HUES48 (cell line): ENCODE measurements at regions not wholly inside any gene's neighbourhood (a gene's known extent, or its start where the extent isn't known, plus 50 kb on each side); places are given as distances from the start of the nearest gene placed in this dataset.

Experiments
- H3K27ac ChIP-seq: one replicate; pipeline ENCODE4 v1.7.0; 2013; ENCODE audit warnings: low read depth, low read length, inconsistent platforms
- H3K27me3 ChIP-seq: 2 replicates; pipeline ENCODE4 v1.6.1; 2013; ENCODE audit warnings: mild to moderate bottlenecking, low read length; ENCODE audit not compliant: control insufficient read depth, insufficient read depth
- H3K36me3 ChIP-seq: 2 replicates; pipeline ENCODE4 v1.6.1; 2013; ENCODE audit warnings: low read length; ENCODE audit not compliant: control insufficient read depth, insufficient read depth
- H3K4me1 ChIP-seq: 2 replicates; pipeline ENCODE4 v1.6.1; 2013; ENCODE audit warnings: mild to moderate bottlenecking, low read length; ENCODE audit not compliant: control insufficient read depth, insufficient read depth
- H3K4me3 ChIP-seq: 2 replicates; pipeline ENCODE4 v1.5.1; 2013; ENCODE audit warnings: mild to moderate bottlenecking, low read depth, low read length
- H3K9ac ChIP-seq: 2 replicates; pipeline ENCODE4 v1.6.1; 2013; ENCODE audit warnings: mild to moderate bottlenecking, low read depth, low read length, moderate library complexity
- H3K9me3 ChIP-seq: 2 replicates; pipeline ENCODE4 v1.6.1; 2013; ENCODE audit warnings: low read length; ENCODE audit not compliant: control insufficient read depth, insufficient read depth

- no peaks in the 10 kb centered on the region for H3K36me3 ChIP-seq
- H3K4me3 ChIP-seq, result no peak overlapping the region
- H3K9ac ChIP-seq, result no peak overlapping the region
- H3K4me1 ChIP-seq, result no peaks in the 10 kb centered on the region
- H3K27ac ChIP-seq, result no peak overlapping the region
- no peaks in the 10 kb centered on the region for H3K27me3 ChIP-seq
- H3K9me3 ChIP-seq, result no peaks in the 10 kb centered on the region
Measured at GRCh38 chr9:31078175-31078574, 1306.3 kb upstream of the ACO1 start.

- H3K36me3 ChIP-seq, result no peaks in the 10 kb centered on the region
- H3K4me1 ChIP-seq, result peaks cover 7% of the 10 kb centered on the region
- no peak overlapping the region for H3K4me3 ChIP-seq
- H3K27me3 ChIP-seq, result no peaks in the 10 kb centered on the region
- H3K9ac ChIP-seq, result no peak overlapping the region
- H3K9me3 ChIP-seq, result no peaks in the 10 kb centered on the region
- no peak overlapping the region for H3K27ac ChIP-seq
Measured at GRCh38 chr9:31084350-31084749, 1300.1 kb upstream of the ACO1 start.

GRCh38 chr9:31089549-31090221 is 1294.8 kb upstream of the ACO1 start:
- H3K4me1 ChIP-seq, result peaks cover 7% of the 10 kb centered on the region
- no peaks in the 10 kb centered on the region for H3K36me3 ChIP-seq
- H3K9me3 ChIP-seq, result no peaks in the 10 kb centered on the region
- no peak overlapping the region for H3K9ac ChIP-seq
- H3K4me3 ChIP-seq, result no peak overlapping the region
- H3K27me3 ChIP-seq, result no peaks in the 10 kb centered on the region
- H3K27ac ChIP-seq, result no peak overlapping the region

GRCh38 chr9:31100311-31100710 is 1284.1 kb upstream of the ACO1 start:
- no peak overlapping the region for H3K27ac ChIP-seq
- H3K4me1 ChIP-seq, result no peaks in the 10 kb centered on the region
- H3K36me3 ChIP-seq, result no peaks in the 10 kb centered on the region
- H3K4me3 ChIP-seq, result no peak overlapping the region
- H3K27me3 ChIP-seq, result no peaks in the 10 kb centered on the region
- no peaks in the 10 kb centered on the region for H3K9me3 ChIP-seq
- H3K9ac ChIP-seq, result no peak overlapping the region

GRCh38 chr9:31103836-31104235 is 1280.6 kb upstream of the ACO1 start:
- no peak overlapping the region for H3K9ac ChIP-seq
- no peaks in the 10 kb centered on the region for H3K9me3 ChIP-seq
- no peak overlapping the region for H3K27ac ChIP-seq
- H3K4me3 ChIP-seq, result no peak overlapping the region
- H3K36me3 ChIP-seq, result no peaks in the 10 kb centered on the region
- no peaks in the 10 kb centered on the region for H3K4me1 ChIP-seq
- H3K27me3 ChIP-seq, result no peaks in the 10 kb centered on the region

- Histone ChIP-seq H3K27me3 (no peaks in the 10 kb centered on the region), H3K9me3 (no peaks in the 10 kb centered on the region), H3K27ac (no peak overlapping the region), H3K4me3 (no peak overlapping the region), H3K4me1 (no peaks in the 10 kb centered on the region), H3K36me3 (no peaks in the 10 kb centered on the region), H3K9ac (no peak overlapping the region)
Measured at GRCh38 chr9:31104249-31104648, 1280.2 kb upstream of the ACO1 start.

- Histone ChIP-seq H3K27ac (no peak overlapping the region), H3K4me1 (no peaks in the 10 kb centered on the region), H3K9me3 (no peaks in the 10 kb centered on the region), H3K36me3 (no peaks in the 10 kb centered on the region), H3K9ac (no peak overlapping the region), H3K4me3 (no peak overlapping the region), H3K27me3 (no peaks in the 10 kb centered on the region)
Measured at GRCh38 chr9:31112491-31112890, 1272.0 kb upstream of the ACO1 start.

- Histone ChIP-seq H3K9me3 (no peaks in the 10 kb centered on the region), H3K4me1 (no peaks in the 10 kb centered on the region), H3K36me3 (no peaks in the 10 kb centered on the region), H3K4me3 (no peak overlapping the region), H3K27me3 (no peaks in the 10 kb centered on the region), H3K27ac (no peak overlapping the region), H3K9ac (no peak overlapping the region)
Measured at GRCh38 chr9:31114346-31114745, 1270.1 kb upstream of the ACO1 start.

GRCh38 chr9:31119890-31120454 is 1264.5 kb upstream of the ACO1 start:
- H3K9ac ChIP-seq, result no peak overlapping the region
- H3K27ac ChIP-seq, result no peak overlapping the region
- H3K4me3 ChIP-seq, result no peak overlapping the region
- peaks cover 12% of the 10 kb centered on the region; the same call in 1 of the 2 replicates for H3K9me3 ChIP-seq
- no peaks in the 10 kb centered on the region for H3K4me1 ChIP-seq
- no peaks in the 10 kb centered on the region for H3K27me3 ChIP-seq
- no peaks in the 10 kb centered on the region for H3K36me3 ChIP-seq

GRCh38 chr9:31124389-31124788 is 1260.1 kb upstream of the ACO1 start:
- no peak overlapping the region for H3K4me3 ChIP-seq
- no peak overlapping the region for H3K27ac ChIP-seq

GRCh38 chr9:31135567-31135966 is 1248.9 kb upstream of the ACO1 start:
- no peaks in the 10 kb centered on the region for H3K27me3 ChIP-seq
- no peak overlapping the region for H3K9ac ChIP-seq
- no peaks in the 10 kb centered on the region for H3K36me3 ChIP-seq
- H3K9me3 ChIP-seq, result no peaks in the 10 kb centered on the region
- H3K4me1 ChIP-seq, result no peaks in the 10 kb centered on the region
- no peak overlapping the region for H3K4me3 ChIP-seq
- no peak overlapping the region for H3K27ac ChIP-seq

More at GRCh38 chr9:31124389-31124788, 1260.1 kb upstream of the ACO1 start:
- Histone ChIP-seq H3K27me3 (no peaks in the 10 kb centered on the region), H3K9me3 (peaks cover 12% of the 10 kb centered on the region; the same call in 1 of the 2 replicates), H3K36me3 (no peaks in the 10 kb centered on the region), H3K4me1 (no peaks in the 10 kb centered on the region), H3K9ac (no peak overlapping the region)
